Spleen (tissue), 7 donors: ENCODE measurements at regions not wholly inside any gene's neighbourhood (a gene's known extent, or its start where the extent isn't known, plus 50 kb on each side); places are given as distances from the start of the nearest gene placed in this dataset.
"Not testable (repeated sequence)": the region's sequence is repeated elsewhere in the genome, so short reads cannot be mapped to it uniquely, and the experiment has no call there.

Experiments
- POLR2A ChIP-seq, 3 donors: fragments of 450-650 bp; IDR thresholded peaks; one replicate each; pipeline ENCODE4 v1.5.1; 2017; ENCODE audit warnings: antibody characterized with exemption in 3 of 3, mild to moderate bottlenecking in 1 of 3
- POLR2AphosphoS5 ChIP-seq, 3 donors: sonication (generic); formaldehyde crosslinking; IDR thresholded peaks; one replicate each; pipeline ENCODE4 v1.5.1; 2017; ENCODE audit warnings: antibody characterized with exemption in 3 of 3
- TF ChIP-seq, protein P1 (sequence below), 11 experiments: fragments of 200-600 bp in 7 of 11; fragments of 450-650 bp in 4 of 11; sonication (generic) in 4 of 11; IDR thresholded peaks in 8 of 11; conservative IDR thresholded peaks in 3 of 11; 1 replicate in 7 of 11; 2 replicates in 4 of 11; pipeline versions ENCODE4 v1.4.0 to v1.8.0; 2016 to 2021; ENCODE audit warnings: antibody characterized with exemption in 11 of 11, inconsistent platforms in 4 of 11, mild to moderate bottlenecking in 1 of 11
- donor health status: DM: no; HTN: no; CAD: no; lungs with moderate emphysema.
- donor health status: DM: no; HTN: no; CAD: no.
- donor health status: DM: no; HTN: no; CAD: no.

DNA sequence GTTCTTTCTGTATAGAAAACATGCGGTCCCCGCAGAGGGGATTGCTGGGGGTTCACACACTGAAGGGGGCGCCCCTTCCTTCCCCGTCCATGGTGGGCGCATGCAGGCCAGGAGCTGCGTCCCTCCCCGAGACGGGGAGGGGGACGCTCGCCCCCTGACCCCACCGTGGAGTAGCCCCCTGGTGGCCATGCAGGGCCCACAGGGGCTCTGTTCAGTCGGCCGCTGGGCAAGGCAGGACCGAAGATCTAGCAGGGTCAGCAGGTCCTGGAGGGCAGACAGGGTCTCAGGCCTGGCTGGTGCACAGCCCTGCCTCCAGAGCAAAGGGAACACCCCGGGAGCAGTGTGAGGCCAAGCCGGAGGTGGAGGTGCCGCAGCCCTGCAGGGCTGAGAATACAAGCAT lies 4446.4 kb upstream of the TPTE start:
- TF ChIP-seq, protein P1, sequence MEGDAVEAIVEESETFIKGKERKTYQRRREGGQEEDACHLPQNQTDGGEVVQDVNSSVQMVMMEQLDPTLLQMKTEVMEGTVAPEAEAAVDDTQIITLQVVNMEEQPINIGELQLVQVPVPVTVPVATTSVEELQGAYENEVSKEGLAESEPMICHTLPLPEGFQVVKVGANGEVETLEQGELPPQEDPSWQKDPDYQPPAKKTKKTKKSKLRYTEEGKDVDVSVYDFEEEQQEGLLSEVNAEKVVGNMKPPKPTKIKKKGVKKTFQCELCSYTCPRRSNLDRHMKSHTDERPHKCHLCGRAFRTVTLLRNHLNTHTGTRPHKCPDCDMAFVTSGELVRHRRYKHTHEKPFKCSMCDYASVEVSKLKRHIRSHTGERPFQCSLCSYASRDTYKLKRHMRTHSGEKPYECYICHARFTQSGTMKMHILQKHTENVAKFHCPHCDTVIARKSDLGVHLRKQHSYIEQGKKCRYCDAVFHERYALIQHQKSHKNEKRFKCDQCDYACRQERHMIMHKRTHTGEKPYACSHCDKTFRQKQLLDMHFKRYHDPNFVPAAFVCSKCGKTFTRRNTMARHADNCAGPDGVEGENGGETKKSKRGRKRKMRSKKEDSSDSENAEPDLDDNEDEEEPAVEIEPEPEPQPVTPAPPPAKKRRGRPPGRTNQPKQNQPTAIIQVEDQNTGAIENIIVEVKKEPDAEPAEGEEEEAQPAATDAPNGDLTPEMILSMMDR (IDR thresholded peaks at IDR 0.05 in 8 of 11, conservative IDR thresholded peaks at IDR 0.05 in 3 of 11) = not testable (repeated sequence)
- not testable (repeated sequence) for TF ChIP-seq POLR2A, POLR2AphosphoS5 (IDR thresholded peaks at IDR 0.05)
